Adrenal gland (tissue), 9 donors: ENCODE measurements at regions not wholly inside any gene's neighbourhood (a gene's known extent, or its start where the extent isn't known, plus 50 kb on each side); places are given as distances from the start of the nearest gene placed in this dataset.

Experiments
- DNase-seq, 7 donors: peaks; one replicate each; pipeline ENCODE4 v3.0.0-alpha.2; 2019 to 2020
- H3K27ac ChIP-seq, 5 donors: fragments of 200-600 bp; sonication (generic) in 4 of 5; 1 replicate in 3 of 5; 2 replicates in 2 of 5; pipeline versions ENCODE4 v1.5.1 to v1.8.0; 2016 to 2020; ENCODE audit warnings: mild to moderate bottlenecking in 1 of 5
- H3K27me3 ChIP-seq: fragments of 200-600 bp; 2 replicates; pipeline ENCODE4 v1.8.0; 2021
- H3K36me3 ChIP-seq, 2 donors: fragments of 200-600 bp; replicated peaks in 1 of 2; 1 replicate in 1 of 2; 2 replicates in 1 of 2; pipeline versions ENCODE4 v1.5.1 to v1.8.0; 2018 to 2022
- H3K4me1 ChIP-seq, 2 donors: fragments of 200-600 bp; replicated peaks in 1 of 2; 1 replicate in 1 of 2; 2 replicates in 1 of 2; pipeline versions ENCODE4 v1.5.1 to v1.8.0; 2018 to 2021
- H3K4me3 ChIP-seq, 4 donors: fragments of 200-600 bp; sonication (generic) in 3 of 4; one replicate each; pipeline ENCODE4 v1.5.1; 2016 to 2018
- H3K9me3 ChIP-seq, 3 donors: fragments of 200-600 bp; sonication (generic) in 1 of 3; replicated peaks in 1 of 3; 1 replicate in 2 of 3; 2 replicates in 1 of 3; pipeline versions ENCODE4 v1.5.1 to v1.8.0; 2016 to 2021
- CTCF ChIP-seq, 6 experiments: fragments of 450-650 bp in 4 of 6; fragments of 200-600 bp in 2 of 6; sonication (generic) in 1 of 6; IDR thresholded peaks; 1 replicate in 5 of 6; 2 replicates in 1 of 6; pipeline versions ENCODE4 v1.5.1 to v1.8.0; 2016 to 2021; ENCODE audit warnings: antibody characterized with exemption in 6 of 6, mild to moderate bottlenecking in 2 of 6, moderate library complexity in 1 of 6
- POLR2A ChIP-seq, 2 donors: fragments of 450-650 bp; IDR thresholded peaks; one replicate each; pipeline ENCODE4 v1.6.1; 2017; ENCODE audit warnings: antibody characterized with exemption in 2 of 2, mild to moderate bottlenecking in 2 of 2, moderate library complexity in 1 of 2
- WGBS, 4 donors: extraction: QIAGEN DNeasy Blood & Tissue Kit in 2 of 4; methylation state at CpG; one replicate each; pipeline versions ENCODE4 v1.1.5 to v1.1.7; 2013 to 2017; 5-methylcytosine and 5-hydroxymethylcytosine counted together
- intact Hi-C, 2 donors: fragments of 100-400 bp; cut with DNase I; formaldehyde crosslinking; loops; one replicate each; pipeline versions ENCODE4 v1.14.1 to v1.15.0; 2022 to 2023
- donor health status: healthy with polysubstance abuse.
- donor health status: Bipolar disorder and iron deficiency.
- donor health status: DM: yes; HTN: yes; CAD: no.
- donor health status: DM: no; HTN: no; CAD: no.
- donor health status: DM: no; HTN: no; CAD: no.

GRCh38 chr14:98855926-98856715, 415.9 kb downstream of the BCL11B start:
- DNase-seq = no peak

GRCh38 chr14:98858158-98858557, 413.8 kb downstream of the BCL11B start:
- DNase-seq = no peak
- TF ChIP-seq CTCF (IDR thresholded peaks at IDR 0.05) (no peak), POLR2A (IDR thresholded peaks at IDR 0.05) (no peak)
- Histone ChIP-seq H3K36me3 (no peaks in the 10 kb centered on the region), H3K27ac (no peak overlapping the region), H3K27me3 (peaks cover 7% of the 10 kb centered on the region), H3K4me3 (no peak overlapping the region), H3K9me3 (no peaks in the 10 kb centered on the region), H3K4me1 (no peaks in the 10 kb centered on the region)
- 82 to 91% (median 85%) methylated on average over 7 of the region's 7 CpGs for WGBS, 4 donors
- intact Hi-C loops = no loop called here

More at GRCh38 chr14:98855926-98856715, 415.9 kb downstream of the BCL11B start:
- intact Hi-C loops = no loop called here
- Histone ChIP-seq H3K9me3 (no peaks in the 10 kb centered on the region), H3K36me3 (no peaks in the 10 kb centered on the region), H3K4me1 (no peaks in the 10 kb centered on the region), H3K27ac (no peak overlapping the region), H3K4me3 (no peak overlapping the region), H3K27me3 (peaks cover 7% of the 10 kb centered on the region)
- WGBS, 4 donors = 83 to 85% (median 84%) methylated on average over 13 of the region's 13 CpGs
- no peak for TF ChIP-seq CTCF (IDR thresholded peaks at IDR 0.05)
- no peak for TF ChIP-seq POLR2A (IDR thresholded peaks at IDR 0.05)

GRCh38 chr14:98858561-98858960, 413.4 kb downstream of the BCL11B start:
- H3K27me3 ChIP-seq = peaks cover 6% of the 10 kb centered on the region
- intact Hi-C loops = no loop called here
- no peak overlapping the region for H3K4me3 ChIP-seq
- no peaks in the 10 kb centered on the region for H3K9me3 ChIP-seq
- WGBS, 4 donors = 82 to 87% (median 85%) methylated on average over 10 of the region's 10 CpGs
- H3K27ac ChIP-seq = no peak overlapping the region
- TF ChIP-seq CTCF (IDR thresholded peaks at IDR 0.05) (no peak), POLR2A (IDR thresholded peaks at IDR 0.05) (no peak)
- H3K36me3 ChIP-seq = no peaks in the 10 kb centered on the region
- DNase-seq = no peak
- H3K4me1 ChIP-seq = no peaks in the 10 kb centered on the region

- Histone ChIP-seq H3K36me3 (no peaks in the 10 kb centered on the region), H3K9me3 (no peaks in the 10 kb centered on the region), H3K4me1 (no peaks in the 10 kb centered on the region), H3K4me3 (no peak overlapping the region), H3K27me3 (no peaks in the 10 kb centered on the region), H3K27ac (no peak overlapping the region)
- intact Hi-C loops = no loop called here
- 58 to 70% (median 66%) methylated on average over 2 of the region's 2 CpGs for WGBS, 4 donors
- TF ChIP-seq CTCF (IDR thresholded peaks at IDR 0.05) = no peak
- no peak for TF ChIP-seq POLR2A (IDR thresholded peaks at IDR 0.05)
- DNase-seq = no peak
Observed at GRCh38 chr14:98859301-98859700, 412.7 kb downstream of the BCL11B start.
